ENCODE measurements at regions not wholly inside any gene's neighbourhood (a gene's known extent, or its start where the extent isn't known, plus 50 kb on each side); places are given as distances from the start of the nearest gene placed in this dataset.
A peak's percentile ranks its signal among the peaks of the same experiment; 100 is the strongest.

DNA sequence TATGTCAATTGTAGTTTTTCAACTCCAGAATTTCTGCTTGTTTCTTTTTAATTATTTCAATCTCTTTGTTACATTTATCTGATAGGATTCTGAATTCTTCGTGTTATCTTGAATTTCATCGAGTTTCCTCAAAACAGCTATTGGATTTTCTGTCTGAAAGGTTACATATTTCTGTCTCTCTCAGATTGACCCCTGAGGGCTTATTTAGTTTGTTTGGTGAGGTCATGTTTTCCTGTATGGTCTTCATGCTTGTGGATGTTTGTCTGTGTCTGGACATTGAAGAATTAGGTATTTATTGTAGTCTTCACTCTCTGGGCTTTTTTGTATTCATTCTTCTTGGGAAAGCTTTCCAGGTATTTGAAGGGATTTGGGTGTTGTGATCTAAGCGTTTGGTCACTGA is 85.6 kb downstream of the SNAPC1 start:
- DNase-seq = no peak

DNA sequence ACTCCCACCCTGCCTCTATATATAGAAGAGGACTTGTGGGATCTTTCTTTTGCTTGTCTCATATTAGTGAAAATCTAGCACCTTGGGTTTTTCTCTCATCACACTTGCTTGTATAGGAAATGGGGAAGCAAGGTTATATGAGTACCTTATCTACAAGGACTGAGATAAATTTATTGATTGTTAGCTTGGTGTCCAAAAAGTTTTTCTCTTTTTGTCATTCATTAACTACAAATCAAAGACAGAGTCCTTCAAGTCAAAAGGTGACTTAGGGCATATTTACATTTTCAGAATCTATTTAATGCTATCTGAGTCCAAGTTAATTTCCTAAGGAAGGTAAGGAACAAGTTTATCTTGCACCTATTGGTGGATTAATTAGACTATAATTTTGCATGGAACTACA is 92.7 kb downstream of the SNAPC1 start:
- no peak for DNase-seq

DNA sequence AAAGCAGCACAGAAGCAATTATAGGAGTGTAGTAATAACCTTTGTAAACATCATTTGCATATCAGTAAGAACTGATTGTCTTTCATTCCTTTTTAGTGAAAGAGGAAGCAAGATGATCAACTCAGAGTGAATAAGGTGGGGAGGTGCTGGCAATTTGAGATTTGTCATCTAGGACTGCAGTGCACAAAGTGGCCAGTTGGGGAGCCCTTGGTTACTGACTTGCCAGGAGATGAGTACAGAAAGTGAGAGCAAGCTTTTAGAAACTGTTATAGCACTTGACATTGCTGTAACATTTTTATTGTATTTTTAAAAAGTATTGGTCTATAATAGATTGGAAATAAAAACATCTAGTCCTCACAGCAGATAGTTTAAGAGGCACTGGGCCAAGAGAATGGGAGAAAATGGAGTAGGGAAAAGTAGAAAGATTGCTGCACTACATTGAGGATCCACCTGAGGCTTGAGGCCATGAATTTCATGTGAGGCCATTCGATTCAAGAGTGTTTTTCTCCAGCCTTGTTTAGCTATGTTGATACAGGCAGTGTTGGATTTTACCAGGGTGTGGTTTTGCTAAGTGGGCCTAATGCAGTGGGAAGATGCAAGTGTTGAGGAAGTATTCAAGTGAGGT is 98.2 kb downstream of the SNAPC1 start:
- DNase-seq = peak; percentile 38

DNA sequence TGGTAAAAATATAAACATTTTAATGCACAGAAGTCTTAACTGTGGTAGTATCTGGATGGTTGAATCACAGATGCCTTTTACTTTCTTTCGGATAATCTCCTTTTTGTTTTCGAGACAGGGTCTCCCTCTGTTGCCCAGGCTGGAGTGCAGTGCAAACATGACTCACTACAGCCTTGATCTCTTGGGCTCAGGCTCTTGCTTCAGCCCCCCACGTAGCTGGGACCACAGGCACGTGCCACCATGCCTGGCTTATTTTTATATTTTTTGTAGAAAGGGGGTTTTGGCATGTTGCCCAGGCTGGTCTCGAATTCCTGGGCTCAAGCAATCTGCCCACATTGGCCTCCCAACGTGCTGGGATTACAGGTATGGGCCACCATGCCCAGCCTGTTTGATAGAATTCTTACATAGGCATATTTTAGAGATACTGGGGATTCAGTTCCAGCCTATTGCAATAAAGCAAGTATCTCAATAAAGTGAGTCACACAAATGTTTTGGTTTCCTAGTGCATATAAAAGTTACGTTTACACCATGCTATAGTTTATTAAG is 99.2 kb downstream of the SNAPC1 start:
- DNase-seq = no peak

DNA sequence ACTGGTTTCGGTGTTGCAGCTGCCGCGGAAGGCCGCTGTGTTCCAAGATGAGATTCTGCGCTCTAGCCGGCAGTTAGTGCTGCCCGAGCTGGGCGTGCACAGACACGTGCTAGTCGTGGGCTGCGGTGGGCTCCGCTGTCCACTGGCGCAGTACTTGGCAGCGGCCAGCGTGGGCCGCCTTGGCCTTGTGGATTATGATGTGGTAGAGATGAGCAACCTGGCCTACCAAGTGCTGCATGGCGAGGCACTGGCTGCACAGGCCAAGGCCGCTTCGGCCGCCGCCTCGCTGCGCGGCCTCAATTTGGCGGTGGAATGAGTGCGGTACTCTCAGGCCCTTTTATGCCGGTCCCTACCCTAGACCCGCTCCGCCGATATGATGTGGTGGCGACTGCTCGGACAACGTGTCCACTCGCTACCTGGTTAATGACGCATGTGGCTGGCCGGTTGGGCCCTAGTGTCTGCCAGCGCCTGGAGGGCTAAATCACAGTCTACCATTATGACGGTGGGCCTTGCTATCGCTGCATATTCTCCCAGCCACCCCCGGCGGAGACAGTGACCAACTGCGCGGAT is 102.2 kb downstream of the SNAPC1 start:
- DNase-seq = no peak

DNA sequence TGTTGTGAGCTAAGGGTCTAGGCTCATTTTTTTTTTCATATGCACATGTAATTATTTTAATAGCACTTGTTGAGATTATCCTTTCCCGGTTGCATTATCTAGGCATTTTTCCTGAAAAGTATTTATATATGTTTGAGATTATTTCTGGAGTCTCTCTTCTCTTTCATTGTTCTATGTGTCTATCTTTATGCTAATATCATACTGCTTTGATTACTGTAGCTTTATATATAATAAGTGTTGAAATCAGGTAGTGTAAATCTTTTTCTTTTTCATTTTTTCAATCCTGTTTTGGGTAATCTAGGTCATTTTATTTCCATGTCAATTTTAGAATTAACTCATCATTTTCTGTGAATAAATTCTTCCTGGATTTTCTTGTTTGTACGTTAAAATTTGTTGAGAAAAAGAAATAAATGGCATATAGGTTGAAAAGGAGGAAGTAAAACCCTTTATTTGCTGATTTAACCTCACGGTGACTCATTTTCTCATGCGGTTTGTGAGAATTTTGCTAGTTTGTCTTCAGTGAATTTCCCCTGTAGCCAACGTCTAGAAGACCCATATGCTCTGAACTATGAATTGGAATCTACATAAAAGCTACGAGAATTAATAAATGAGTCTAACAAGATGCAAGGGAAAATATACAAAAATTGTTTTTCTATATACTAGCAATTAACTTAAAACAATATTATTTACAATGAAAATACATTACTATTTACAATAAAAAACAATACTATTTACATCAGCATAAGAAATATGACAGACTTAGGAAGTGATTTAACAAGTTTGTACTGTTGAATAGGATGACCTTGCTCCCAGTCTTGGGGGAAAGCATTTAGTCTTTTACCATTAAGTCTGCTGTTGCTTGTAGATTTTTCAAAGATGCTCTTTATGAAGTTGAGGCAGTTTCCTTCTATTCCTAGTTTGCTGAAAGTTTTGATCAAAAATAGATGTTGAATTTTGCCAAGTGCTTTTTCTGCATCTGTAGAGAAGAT is 105.0 kb downstream of the SNAPC1 start:
- no peak for DNase-seq

DNA sequence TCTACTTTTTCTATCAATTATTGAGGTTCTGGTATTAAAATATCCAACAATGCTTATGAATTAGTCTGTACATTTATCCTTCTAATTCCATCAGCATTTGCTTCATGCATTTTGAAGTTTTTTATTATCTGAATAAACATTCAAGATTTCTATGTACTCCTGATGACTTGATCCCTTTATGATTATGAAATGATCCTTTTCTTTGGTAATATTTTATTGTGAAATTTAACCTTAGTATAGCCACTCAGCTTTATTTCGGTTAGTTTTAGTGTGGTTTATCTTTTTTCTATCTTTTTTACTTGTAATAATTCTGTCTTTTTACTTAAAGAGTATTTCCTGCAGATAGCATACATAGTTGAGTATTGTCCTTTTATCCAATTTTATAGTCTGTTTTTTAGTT is 106.6 kb downstream of the SNAPC1 start:
- no peak for DNase-seq

DNA sequence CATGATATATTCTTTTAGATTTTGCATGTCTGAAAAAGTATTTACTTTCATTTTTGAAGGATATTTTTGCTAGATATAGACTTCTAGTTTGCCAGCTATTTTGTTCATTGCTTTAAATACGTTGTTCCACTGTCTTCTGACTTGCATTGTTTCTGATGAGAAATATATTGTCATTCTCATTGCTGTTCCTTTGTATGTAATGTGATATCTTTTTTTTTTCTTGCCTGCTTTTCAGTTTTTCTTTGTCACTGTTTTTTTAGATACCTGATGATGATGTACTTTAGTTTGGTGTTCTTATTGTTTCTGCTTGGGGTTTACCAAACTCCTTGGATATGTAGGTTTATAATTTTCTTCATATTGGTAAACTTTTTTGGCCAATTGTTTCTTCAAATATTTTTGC is 107.9 kb downstream of the SNAPC1 start:
- no peak for DNase-seq

DNA sequence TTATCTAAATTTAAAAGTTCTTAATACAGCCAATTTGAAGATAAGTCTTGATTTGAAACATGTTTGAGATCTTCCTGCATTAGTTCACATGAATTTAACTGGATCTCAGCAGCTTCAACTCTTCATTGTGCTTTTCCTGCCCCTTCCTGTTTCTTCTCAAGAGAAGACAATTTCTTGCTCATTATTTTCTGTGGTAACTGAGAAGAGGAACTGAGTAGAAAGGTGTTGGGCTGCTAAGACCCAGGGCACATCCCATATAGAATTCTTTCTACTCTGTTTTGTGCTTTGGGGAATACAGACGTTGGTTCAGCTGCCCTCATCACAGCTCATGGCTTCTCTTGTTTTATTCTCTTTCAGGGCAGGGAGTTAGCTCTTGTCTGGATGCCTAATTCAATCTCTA is 110.2 kb downstream of the SNAPC1 start:
- DNase-seq = no peak

DNA sequence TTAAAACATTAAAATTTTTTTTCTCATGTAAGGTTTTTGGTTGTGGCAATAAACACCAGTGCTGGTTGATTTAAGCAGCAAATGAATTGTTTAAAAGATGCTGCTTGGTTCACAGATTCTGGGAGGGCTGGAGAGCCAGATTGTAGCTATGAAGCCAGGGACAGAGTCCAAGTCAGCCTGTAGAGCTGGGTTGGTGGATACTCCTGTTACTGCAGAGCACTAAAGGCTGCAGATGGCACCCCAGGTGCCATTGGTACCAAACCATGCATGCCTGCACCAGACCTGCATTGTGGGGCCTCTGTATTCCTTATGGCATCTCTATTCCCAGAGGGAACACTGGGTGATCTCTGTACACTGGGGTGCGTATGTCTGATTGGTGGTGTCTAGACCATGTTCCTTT is 113.3 kb downstream of the SNAPC1 start:
- no peak for DNase-seq

DNA sequence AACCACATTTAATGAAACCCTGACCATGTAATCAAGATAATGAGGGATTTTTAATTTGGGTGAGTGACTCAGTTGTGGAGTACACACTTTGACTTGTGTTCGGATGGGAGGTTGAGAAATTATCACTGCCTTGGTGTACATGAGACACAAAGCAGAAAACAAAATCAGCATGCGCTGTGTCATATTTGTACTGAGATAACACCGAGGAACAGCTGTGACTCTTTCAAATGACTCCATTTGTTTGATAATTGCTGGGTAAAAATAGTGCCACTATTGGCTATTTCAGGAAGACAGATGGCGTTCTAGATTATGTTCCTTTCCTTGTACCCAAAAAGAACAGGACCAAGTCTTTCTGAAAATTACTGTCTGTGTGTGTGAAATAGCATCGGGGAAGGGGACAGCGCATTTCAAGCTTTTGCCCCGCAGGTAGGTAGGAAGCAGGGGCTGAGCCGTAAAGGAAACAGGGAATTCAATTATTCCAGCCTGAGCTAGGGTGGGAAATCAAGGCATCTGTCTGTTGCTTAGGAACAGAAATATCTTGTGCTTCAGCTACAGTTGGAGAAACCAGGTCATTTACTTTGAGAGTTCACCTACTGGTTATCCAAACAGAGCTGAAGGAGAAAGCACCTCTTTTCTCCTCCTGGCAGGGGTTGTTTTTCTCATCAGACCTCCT is 114.3 kb downstream of the SNAPC1 start:
- no peak for DNase-seq

DNA sequence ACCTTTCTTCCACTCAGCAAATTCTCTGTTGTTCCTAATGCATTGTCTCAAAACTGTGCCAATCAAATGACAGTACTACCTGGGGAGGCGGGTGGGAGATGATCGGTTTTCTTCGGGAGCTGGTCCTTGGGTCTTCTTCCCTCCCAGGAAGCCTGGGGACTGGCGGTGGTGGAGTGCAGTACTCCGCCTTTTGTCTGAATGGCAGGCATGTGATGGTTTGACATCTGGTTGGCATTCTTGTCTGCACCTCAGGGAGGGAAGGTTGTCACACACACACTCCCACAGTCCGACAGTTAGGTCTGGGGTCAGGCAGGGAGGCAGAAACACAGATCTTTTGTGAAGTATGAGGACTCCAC is 114.8 kb downstream of the SNAPC1 start:
- DNase-seq = no peak

DNA sequence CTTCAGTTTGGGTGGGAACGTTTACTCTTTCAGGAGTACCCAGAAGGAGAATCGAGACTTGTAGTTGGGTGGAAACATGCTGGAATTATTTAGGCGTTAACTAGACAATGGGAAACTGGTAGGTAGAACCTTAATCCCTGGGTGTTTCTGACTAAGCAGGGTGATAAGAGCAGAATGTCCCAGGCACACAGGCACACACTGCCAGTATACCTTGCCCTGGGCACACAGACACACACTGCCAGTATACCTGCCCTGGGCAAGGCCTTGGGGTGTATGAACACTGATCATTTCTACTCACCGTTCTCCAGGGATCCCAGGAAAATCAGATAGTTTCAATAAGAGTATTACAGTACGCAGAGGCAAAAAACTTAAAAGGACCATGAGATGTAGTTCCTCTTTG is 115.5 kb downstream of the SNAPC1 start:
- no peak for DNase-seq

DNA sequence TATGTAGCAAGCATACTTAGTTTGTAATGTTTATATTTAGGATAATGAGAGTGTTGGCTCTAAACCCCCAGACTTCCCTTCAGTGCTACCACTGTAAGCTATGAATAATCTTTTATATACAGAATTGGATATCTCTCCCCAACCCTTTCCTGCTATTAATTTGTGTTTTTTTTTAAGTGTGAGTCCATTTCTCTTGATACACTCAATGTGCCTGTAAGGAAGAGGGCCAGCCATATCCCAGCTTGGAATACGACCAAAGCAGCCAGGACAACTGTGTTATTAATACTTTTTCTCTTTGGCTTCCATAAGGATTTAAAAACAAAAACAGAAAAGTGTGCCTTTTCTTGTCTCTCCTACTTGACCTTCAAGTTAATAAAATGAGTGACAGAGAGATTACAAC is 116.7 kb downstream of the SNAPC1 start:
- no peak for DNase-seq

DNA sequence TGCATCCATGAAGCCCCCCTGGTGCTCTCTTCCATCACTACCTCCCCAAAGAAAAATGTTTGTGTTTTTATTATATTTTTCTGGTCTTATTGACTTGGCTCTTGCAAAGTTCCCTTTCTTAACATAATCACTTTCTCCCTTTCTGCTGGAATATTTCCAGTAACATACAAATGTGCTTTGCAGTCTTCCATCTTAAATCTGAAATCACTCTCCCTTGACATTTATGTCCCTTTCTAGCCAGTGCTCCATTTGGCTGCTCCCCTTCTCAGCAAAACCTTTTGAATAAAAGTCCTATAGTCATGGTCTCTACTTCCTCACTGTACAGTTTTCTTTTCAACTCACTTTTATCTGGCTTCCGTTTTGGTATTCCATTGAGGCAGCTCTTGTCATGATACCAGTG is 118.8 kb downstream of the SNAPC1 start:
- no peak for DNase-seq

DNA sequence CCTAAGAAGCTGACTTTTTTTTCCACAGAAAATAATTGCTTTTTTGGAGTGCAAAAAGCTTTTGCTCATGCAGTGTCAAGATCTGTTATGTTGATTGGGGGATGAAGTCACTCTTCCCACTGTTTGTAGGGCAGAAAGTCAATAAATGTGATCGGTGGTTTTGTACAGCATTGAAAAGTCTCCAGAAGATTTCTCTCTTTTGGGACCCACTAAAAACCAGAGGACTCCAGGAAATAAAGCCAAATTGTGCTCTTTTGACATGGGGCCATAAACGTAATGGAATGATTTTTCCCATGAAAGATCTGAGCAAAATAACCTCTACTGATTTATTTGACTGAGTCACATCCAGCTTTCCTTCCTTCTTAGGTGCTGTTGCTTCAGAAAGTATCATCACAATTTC is 122.5 kb downstream of the SNAPC1 start:
- no peak for DNase-seq

DNA sequence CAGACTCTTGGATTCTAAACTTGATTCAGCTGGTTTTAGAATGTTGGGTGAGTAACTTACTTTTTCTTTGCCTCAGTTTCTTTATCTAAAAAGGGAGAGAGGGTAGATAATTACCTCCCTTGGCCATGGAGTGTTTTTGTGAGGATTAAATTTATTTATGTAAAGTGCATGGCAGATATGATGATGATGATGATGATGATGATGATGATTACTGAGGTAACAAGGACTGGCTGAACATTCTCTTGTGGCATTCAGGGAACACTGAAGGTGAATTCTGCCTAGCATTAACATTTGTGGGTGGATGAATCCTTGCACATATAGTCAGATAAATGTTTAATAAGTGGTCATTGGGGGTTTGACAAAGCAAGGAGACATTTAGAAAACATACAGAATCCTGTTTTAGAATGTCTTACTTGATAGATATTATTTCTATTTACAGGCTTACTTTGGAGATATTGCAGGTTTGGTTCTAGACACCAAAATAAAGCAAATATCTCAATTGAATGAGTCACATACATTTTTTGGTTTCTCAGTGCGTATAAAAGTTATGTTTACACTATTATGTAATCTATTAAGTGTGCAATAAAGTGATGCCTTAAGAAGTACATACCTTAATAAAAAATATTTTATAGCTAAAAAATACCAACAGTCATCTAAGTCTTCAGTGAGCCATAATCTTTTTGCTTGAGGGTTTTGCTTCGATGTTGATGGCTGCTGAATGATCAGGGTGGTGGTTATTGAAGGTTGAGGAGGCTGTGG is 123.2 kb downstream of the SNAPC1 start:
- no peak for DNase-seq

DNA sequence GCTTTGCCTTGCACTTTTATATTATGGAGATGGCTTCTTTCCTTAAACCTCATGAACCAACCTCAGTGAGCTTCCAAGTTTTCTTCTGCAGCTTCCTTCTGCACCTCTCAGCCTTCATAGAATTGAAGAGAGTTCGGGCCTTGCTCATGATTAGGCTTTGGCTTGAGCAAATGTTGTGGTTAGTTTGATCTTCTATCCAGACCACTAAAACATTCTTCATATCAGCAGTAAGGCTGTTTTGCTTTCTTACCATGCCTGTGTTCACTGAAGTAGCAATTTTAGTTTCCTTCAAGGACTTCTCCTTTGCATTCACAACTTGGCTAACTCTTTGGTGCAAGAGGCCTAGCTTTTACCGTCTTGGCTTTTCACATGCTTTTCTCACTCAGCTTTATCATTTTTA is 125.4 kb downstream of the SNAPC1 start:
- no peak for DNase-seq

DNA sequence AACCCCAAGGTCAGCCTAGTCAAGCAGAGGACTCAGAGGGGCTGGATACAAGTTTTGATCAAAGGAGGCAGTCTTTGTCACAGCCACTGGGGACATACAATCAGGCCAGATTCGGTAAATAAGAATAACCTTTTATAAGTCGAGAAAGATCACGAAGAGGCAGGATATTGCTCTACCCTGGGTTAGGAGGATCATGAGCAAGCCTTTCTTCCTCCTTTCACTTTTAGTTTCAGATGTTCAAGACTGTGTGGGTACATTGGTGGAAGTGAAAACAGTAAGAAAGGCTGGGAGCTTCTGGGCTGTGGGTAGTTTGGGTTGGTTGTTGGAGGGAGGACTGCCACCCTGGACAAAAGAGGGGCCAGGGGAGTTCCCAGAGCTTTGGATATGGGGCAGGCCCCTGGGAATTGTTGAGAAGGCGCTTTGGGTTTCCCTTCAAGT is 127.7 kb downstream of the SNAPC1 start:
- no peak for DNase-seq

DNA sequence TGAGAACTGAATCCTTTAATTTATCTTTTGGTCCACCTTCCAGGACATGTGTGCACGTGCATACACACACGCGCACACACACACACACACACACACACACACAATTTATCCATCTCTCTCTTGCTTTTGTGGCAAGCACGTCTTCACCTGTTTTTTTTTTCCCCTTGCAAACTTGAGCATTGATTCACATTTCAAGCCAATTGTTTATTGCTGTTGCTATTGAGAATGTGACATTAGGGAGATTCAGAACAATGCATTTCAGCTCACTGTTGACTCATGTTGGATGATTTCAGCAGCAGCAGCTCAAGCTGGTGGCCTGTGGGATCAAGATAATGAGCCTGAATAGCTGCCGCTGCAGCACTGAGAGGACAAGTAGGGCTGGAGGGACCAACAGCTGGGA is 128.9 kb downstream of the SNAPC1 start:
- peak; percentile 6 for DNase-seq

DNA sequence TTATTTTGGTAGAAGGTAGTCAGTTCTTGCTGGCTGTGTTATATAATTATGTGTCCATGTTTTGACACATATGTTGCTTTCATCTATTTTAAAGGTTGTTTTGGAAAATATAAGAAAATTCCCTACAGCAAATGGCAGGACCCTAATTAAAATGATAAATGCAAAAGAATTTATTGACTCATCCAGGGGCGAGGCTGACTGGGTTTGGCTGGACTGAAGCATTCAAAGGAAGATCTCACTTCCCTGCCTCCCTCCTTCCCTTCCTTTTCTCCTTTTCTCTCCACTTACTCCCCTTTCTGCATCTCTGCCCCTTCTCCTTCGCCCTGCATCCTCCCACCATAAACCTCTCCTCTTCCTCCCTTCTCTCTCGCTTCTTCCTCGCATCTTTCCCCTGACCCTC is 129.6 kb downstream of the SNAPC1 start:
- DNase-seq = no peak

DNA sequence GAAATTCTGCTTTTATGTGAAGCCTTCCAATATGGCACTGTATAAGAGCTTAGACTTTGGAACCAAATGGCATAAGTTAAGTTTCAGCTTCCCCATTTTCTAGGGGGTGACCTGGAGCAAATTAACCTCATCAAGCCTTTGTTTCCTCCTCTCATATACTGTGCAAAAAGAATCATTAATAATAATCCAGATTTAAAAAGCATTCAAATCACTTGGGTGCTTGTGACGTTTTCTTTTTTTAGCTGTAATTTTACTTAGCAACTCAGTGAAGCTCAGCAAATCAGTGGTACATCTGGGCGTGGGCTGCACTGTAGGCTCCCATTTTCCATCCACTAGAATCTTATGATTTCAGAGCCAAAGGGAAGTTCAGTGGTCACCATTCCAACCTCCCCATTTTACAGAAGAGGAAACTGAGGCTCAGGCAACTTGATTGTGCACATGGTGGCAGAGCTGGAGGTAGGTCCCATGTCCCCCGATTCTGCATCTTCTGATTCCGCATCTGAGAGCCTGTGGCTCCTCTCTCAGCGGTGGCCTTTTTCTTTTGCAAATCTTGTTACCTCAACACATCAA is 131.2 kb downstream of the SNAPC1 start:
- no peak for DNase-seq

Measured in fibroblast of skin of scalp (primary cell).